GM10266 (cell line): ENCODE measurements at regions not wholly inside any gene's neighbourhood (a gene's known extent, or its start where the extent isn't known, plus 50 kb on each side); places are given as distances from the start of the nearest gene placed in this dataset.

ENCODE experiments used
- DNase-seq: peaks from one replicate; pipeline ENCODE4 v3.0.0; 2012; ENCODE audit errors: extremely low spot score
- TF ChIP-seq, protein P1 (sequence below): IDR thresholded peaks from 2 replicates; pipeline ENCODE4 v1.5.1; 2012; ENCODE audit warnings: mild to moderate bottlenecking, low read depth; ENCODE audit not compliant: control insufficient read depth, insufficient read depth; ENCODE audit errors: missing control alignments

DNA sequence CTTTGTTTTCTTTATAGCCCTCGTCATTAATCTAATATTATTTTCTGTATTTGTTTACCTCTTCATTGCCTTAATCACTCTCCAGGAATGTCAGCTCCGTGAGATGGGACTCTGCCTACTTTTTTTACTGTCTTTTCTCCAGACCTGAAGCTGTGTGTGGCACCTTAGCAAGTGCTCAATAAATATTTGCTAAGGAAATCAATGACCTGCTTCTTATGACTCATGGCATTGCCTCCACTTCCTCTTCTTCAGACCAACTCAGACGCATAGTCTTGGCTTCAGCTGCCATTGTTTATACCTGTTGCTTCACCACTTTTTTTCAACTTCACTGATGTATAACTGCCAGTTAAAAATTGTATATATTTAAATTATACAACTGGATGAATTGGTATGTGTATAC, 218.5 kb upstream of the CMC1 start:
- TF ChIP-seq, protein P1, sequence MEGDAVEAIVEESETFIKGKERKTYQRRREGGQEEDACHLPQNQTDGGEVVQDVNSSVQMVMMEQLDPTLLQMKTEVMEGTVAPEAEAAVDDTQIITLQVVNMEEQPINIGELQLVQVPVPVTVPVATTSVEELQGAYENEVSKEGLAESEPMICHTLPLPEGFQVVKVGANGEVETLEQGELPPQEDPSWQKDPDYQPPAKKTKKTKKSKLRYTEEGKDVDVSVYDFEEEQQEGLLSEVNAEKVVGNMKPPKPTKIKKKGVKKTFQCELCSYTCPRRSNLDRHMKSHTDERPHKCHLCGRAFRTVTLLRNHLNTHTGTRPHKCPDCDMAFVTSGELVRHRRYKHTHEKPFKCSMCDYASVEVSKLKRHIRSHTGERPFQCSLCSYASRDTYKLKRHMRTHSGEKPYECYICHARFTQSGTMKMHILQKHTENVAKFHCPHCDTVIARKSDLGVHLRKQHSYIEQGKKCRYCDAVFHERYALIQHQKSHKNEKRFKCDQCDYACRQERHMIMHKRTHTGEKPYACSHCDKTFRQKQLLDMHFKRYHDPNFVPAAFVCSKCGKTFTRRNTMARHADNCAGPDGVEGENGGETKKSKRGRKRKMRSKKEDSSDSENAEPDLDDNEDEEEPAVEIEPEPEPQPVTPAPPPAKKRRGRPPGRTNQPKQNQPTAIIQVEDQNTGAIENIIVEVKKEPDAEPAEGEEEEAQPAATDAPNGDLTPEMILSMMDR, result no peak
- no peak for DNase-seq

DNA sequence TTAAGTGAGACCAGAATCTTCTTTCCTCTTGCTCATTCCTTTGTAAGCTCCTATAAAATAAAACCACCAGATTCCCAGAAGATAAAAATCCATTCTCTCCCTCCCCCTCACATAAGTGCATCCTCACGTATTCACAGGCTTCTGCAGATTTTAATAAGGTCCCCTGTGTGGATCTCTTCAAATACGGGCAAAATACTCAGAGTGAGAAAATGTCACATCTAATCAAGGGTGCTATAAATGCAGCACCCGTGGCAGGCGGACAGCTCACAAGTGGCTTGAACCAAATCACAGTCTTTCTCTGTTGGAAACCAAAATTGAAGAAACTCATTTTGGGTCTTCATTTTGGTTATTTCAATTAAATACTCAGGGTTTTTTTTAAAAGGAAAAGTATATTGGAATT, 212.9 kb upstream of the CMC1 start:
- TF ChIP-seq, protein P1, result no peak
- no peak for DNase-seq

DNA sequence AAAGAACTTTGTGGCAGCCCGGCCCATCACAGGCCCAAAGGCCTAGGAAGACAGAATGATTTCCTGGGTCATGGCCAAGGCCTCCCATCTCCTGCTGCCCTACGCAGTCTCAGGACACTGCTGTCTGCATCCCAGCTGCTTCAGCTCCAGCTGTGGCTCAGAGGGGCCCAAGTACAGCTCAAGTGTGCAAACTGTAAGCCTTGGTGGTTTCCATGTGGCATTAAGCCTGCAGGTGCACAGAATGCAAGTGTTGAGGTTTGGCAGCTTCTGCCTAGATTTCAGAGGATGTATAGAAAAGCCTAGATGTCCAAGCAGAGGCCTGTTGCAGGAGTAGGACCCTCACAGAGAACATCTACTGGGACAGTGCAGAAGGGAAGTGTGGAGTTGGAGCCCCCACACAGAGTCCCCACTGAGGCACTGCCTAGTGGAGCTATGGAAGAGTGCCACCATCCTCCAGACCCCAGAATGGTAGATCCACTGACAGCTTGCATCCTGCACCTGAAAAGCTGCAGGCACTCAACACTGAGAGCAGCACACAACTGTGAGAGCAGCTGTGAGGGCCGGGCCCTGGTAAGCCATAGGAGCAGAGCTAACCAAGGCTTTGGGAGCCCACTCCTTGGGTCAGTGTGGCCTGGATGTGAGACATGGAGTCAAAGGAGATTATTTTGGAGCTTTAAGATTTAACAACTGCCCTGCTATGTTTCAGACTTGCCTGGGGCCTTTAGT, 208.2 kb upstream of the CMC1 start:
- TF ChIP-seq, protein P1, result no peak
- DNase-seq, result no peak

DNA sequence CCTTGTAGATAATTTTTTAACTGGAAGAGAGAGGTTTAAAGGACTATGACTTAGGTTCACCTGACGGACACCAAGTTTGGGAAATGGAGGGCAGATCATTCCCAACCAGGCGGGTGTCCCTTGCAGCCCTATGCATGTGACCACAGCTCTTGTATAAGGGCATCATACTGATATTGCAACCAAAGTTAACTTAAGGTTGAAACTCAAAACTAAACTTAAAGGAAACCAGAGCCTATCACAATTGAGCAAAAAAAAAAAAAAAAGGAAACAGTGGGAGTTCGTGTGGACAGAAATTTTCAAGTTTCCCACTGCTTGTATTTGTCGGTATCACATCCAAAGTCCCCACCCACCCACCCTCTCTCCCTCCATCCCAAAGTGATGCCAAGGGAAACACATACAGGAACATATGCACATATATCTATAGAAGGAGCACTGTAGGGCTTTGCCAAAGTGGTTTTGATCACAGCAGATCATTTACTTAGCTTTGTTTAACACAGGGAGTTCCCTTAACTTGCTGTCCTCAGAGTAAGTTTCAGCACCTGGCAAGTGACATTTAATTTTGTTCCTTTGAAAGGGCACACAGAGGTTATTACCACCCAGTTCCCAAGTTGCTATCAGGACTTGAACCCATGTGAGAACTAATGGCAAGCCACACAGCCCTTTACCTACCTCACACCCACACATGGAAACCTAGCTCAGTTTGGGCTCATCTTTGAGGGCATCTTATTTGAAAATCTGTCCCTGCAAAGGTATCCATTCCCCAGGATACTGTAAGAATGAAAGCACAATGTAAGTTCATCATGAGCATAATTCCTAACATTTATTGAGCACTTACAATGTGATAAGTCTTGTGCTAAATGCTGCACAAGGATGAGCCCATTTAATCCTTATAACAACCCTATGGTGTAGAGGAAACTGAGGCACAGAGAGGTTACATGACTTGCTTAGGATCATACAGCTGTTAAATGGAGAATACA, 204.5 kb upstream of the CMC1 start:
- TF ChIP-seq, protein P1, result no peak
- no peak for DNase-seq

DNA sequence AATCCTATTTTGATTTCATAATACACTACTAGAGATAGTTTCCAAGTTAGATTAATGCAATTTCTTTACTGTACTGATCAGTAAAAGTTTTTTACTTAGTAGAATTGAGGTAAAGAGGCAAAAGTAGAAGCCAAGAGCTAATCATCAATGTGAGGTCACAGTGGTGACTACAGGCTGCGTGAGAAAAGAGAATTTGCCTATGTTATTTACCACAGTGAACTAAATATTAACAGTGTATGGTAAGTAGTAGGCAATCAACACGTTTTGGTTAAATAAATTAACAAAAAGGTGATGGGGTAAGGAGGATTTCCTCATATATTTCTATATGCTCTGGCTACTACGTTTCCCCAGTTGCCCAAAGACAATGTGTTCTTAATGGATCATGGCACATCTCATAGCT, 202.2 kb upstream of the CMC1 start:
- TF ChIP-seq, protein P1, result no peak
- no peak for DNase-seq

DNA sequence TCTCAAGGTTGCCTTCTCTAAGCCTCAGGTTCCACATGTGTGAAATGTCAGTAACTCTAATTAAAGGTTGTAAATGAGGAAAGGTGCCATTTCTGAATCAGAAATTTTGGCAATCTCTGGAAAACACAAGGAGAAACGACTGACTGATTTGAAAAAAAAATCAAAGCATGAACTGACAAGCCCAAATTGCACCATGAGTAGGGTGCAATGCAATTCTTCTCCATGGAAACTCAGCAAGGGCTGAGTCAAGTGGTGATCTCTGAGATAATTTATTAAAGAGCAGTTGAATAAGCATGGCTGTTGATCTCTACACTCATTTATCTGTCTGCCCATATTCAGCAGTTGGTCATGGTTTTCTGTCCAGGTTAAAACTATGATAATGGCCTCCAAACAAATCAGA, 201.6 kb upstream of the CMC1 start:
- TF ChIP-seq, protein P1, result no peak
- DNase-seq, result no peak
